Keratinocyte (primary cell): ENCODE measurements at regions not wholly inside any gene's neighbourhood (a gene's known extent, or its start where the extent isn't known, plus 50 kb on each side); places are given as distances from the start of the nearest gene placed in this dataset.

Source experiments
- DNase-seq: peaks from one replicate; pipeline ENCODE4 v3.0.0-alpha.2; 2011; ENCODE audit warnings: low read depth, missing footprints, low spot score
- FAIRE-seq: peaks from 2 replicates; lab custom pipeline; 2011; peaks lifted over from hg19 to GRCh38; lab: Jason Lieb, UNC
- H2AFZ ChIP-seq: 2 replicates; pipeline ENCODE4 v1.6.0; 2012; ENCODE audit warnings: low read length, control low read depth, inconsistent platforms; ENCODE audit not compliant: control insufficient read depth
- H3K27ac ChIP-seq: 2 replicates; pipeline ENCODE4 v1.5.1; 2011; ENCODE audit warnings: low read length; ENCODE audit not compliant: control insufficient read depth, insufficient read depth
- H3K27me3 ChIP-seq: 3 replicates; pipeline ENCODE4 v1.6.0; 2011; ENCODE audit warnings: low read length; ENCODE audit not compliant: control insufficient read depth, insufficient read depth; ENCODE audit errors: extremely low read depth
- H3K36me3 ChIP-seq, 2 experiments: 2 replicates in 1 of 2; 3 replicates in 1 of 2; pipeline ENCODE4 v1.5.1; 2011; ENCODE audit warnings: low read length in 2 of 2, mild to moderate bottlenecking in 1 of 2; ENCODE audit not compliant: control insufficient read depth in 2 of 2, insufficient read depth in 2 of 2; ENCODE audit errors: extremely low read depth in 1 of 2
- H3K4me1 ChIP-seq: 3 replicates; pipeline ENCODE4 v1.5.1; 2011; ENCODE audit warnings: low read length; ENCODE audit not compliant: control insufficient read depth, insufficient read depth; ENCODE audit errors: extremely low read depth
- H3K4me2 ChIP-seq: 3 replicates; pipeline ENCODE4 v1.6.0; 2011; ENCODE audit warnings: low read depth, low read length; ENCODE audit not compliant: control insufficient read depth, insufficient read depth; ENCODE audit errors: extremely low read depth
- H3K4me3 ChIP-seq, 3 experiments: fragments of 200-600 bp in 1 of 3; sonication (generic) in 1 of 3; 2 replicates in 2 of 3; 3 replicates in 1 of 3; pipeline ENCODE4 v1.5.1; 2011 to 2016; ENCODE audit warnings: low read length in 3 of 3, mild to moderate bottlenecking in 3 of 3, control low read depth in 2 of 3, inconsistent platforms in 1 of 3, low read depth in 1 of 3, mixed read lengths in 1 of 3, mixed run types in 1 of 3, moderate library complexity in 1 of 3; ENCODE audit not compliant: control insufficient read depth in 2 of 3, insufficient read depth in 2 of 3; ENCODE audit errors: extremely low read depth in 1 of 3
- H3K79me2 ChIP-seq: 2 replicates; pipeline ENCODE4 v1.6.0; 2012; ENCODE audit warnings: low read length; ENCODE audit not compliant: control insufficient read depth, insufficient read depth
- H3K9ac ChIP-seq: 3 replicates; pipeline ENCODE4 v1.6.0; 2011; ENCODE audit warnings: low read length; ENCODE audit not compliant: control insufficient read depth, insufficient read depth; ENCODE audit errors: extremely low read depth
- H3K9me1 ChIP-seq: 3 replicates; pipeline ENCODE4 v1.6.0; 2011; ENCODE audit warnings: low read length; ENCODE audit not compliant: control insufficient read depth, insufficient read depth; ENCODE audit errors: extremely low read depth
- H3K9me3 ChIP-seq: 2 replicates; pipeline ENCODE4 v1.5.1; 2012; ENCODE audit warnings: low read depth, low read length; ENCODE audit not compliant: control insufficient read depth
- H4K20me1 ChIP-seq: 3 replicates; pipeline ENCODE4 v1.6.0; 2011; ENCODE audit warnings: low read length; ENCODE audit not compliant: control insufficient read depth, insufficient read depth; ENCODE audit errors: extremely low read depth
- CTCF ChIP-seq, 3 experiments: IDR thresholded peaks in 1 of 3; conservative IDR thresholded peaks in 1 of 3; optimal IDR thresholded peaks in 1 of 3; 2 replicates in 2 of 3; 3 replicates in 1 of 3; pipeline versions ENCODE3 to v1.5.1; 2011; ENCODE audit warnings: low read length in 3 of 3, mild to moderate bottlenecking in 3 of 3, moderate library complexity in 2 of 3, control low read depth in 1 of 3, inconsistent platforms in 1 of 3; ENCODE audit not compliant: insufficient read depth in 2 of 3; ENCODE audit errors: extremely low read depth in 1 of 3
- EZH2 ChIP-seq: IDR thresholded peaks from one replicate; pipeline ENCODE4 v1.6.1; 2012; ENCODE audit warnings: inconsistent platforms, mild to moderate bottlenecking, low read length, moderate library complexity
- dilution Hi-C: fragments of 300-500 bp; cut with MboI; formaldehyde crosslinking; loops from one replicate; pipeline ENCODE4 v1.7.0; 2020; ENCODE audit warnings: low sequenced_read_pairs; ENCODE audit not compliant: extremely low pct_ligation_motif_present

- TF ChIP-seq CTCF (optimal IDR thresholded peaks at IDR 0.05 in 1 of 3, IDR thresholded peaks at IDR 0.05 in 1 of 3, conservative IDR thresholded peaks at IDR 0.05 in 1 of 3; ENCODE audit: extremely low read depth in 1 of 3, insufficient read depth in 2 of 3, low read length in 3 of 3) (no peak), EZH2 (no peak)
- Histone ChIP-seq H3K4me3 (no peak overlapping the region), H4K20me1 (no peaks in the 10 kb centered on the region), H3K4me1 (no peaks in the 10 kb centered on the region), H3K9me3 (no peaks in the 10 kb centered on the region), H3K9ac (no peak overlapping the region), H3K4me2 (no peak overlapping the region), H3K79me2 (no peaks in the 10 kb centered on the region), H3K27me3 (no peaks in the 10 kb centered on the region), H3K27ac (no peak overlapping the region), H2AFZ (no peak overlapping the region), H3K9me1 (no peaks in the 10 kb centered on the region), H3K36me3 (no peaks in the 10 kb centered on the region)
- FAIRE-seq = no peak
- dilution Hi-C loops = no loop called here
- DNase-seq = no peak
These were observed 1873.5 kb downstream of the NCAM2 start for GRCh38 chr21:22871692-22872091.

GRCh38 chr21:22880573-22880972 lies 1882.4 kb downstream of the NCAM2 start:
- no peak for DNase-seq
- no peak overlapping the region for H3K27ac ChIP-seq
- H3K36me3 ChIP-seq = no peaks in the 10 kb centered on the region
- H3K9ac ChIP-seq = no peak overlapping the region
- no peaks in the 10 kb centered on the region for H4K20me1 ChIP-seq
- H3K9me1 ChIP-seq = no peaks in the 10 kb centered on the region
- H3K79me2 ChIP-seq = no peaks in the 10 kb centered on the region
- TF ChIP-seq EZH2 = no peak
- TF ChIP-seq CTCF (optimal IDR thresholded peaks at IDR 0.05 in 1 of 3, IDR thresholded peaks at IDR 0.05 in 1 of 3, conservative IDR thresholded peaks at IDR 0.05 in 1 of 3; ENCODE audit: extremely low read depth in 1 of 3, insufficient read depth in 2 of 3, low read length in 3 of 3) = no peak
- no peaks in the 10 kb centered on the region for H3K27me3 ChIP-seq
- no peaks in the 10 kb centered on the region for H3K4me1 ChIP-seq
- no peak overlapping the region for H3K4me3 ChIP-seq
- dilution Hi-C loops = no loop called here
- FAIRE-seq = no peak
- H2AFZ ChIP-seq = no peak overlapping the region
- H3K9me3 ChIP-seq = no peaks in the 10 kb centered on the region
- no peak overlapping the region for H3K4me2 ChIP-seq
